ENCODE measurements at regions not wholly inside any gene's neighbourhood (a gene's known extent, or its start where the extent isn't known, plus 50 kb on each side); places are given as distances from the start of the nearest gene placed in this dataset.

- TF ChIP-seq CTCF (IDR thresholded peaks at IDR 0.05) (no peak), SMC3 (IDR thresholded peaks at IDR 0.05; ENCODE audit: low read depth, low read length) (no peak)
Measured at GRCh38 chr10:59063491-59063890, 113.0 kb upstream of the PHYHIPL start.
